NOMO-1 (cell line): ENCODE measurements at regions not wholly inside any gene's neighbourhood (a gene's known extent, or its start where the extent isn't known, plus 50 kb on each side); places are given as distances from the start of the nearest gene placed in this dataset.

Experiments used
- DNase-seq, 2 experiments: peaks; one replicate each; lab custom pipeline; 2025; ENCODE audit not compliant: unreplicated experiment in 2 of 2; lab: John Stamatoyannopoulos, UW

DNA sequence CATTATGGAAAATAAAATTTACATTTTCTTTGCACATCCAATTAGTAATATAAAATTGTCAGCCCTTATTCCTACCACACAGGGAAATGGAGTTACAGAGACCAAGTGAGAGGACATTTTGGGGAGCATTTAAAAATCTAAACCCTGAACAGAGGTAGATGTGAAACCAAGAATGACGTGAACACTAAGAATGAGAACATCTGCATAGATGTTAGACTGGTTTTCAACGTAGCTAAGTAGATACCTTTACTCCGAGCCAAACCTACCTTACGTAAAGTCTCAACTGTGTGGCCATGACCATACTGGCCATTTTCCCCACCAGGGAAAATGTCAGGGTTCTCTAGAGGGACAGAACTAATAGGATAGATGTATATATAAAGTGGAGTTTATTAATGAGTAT lies 51.4 kb upstream of the THBS1 start:
- DNase-seq: no peak

DNA sequence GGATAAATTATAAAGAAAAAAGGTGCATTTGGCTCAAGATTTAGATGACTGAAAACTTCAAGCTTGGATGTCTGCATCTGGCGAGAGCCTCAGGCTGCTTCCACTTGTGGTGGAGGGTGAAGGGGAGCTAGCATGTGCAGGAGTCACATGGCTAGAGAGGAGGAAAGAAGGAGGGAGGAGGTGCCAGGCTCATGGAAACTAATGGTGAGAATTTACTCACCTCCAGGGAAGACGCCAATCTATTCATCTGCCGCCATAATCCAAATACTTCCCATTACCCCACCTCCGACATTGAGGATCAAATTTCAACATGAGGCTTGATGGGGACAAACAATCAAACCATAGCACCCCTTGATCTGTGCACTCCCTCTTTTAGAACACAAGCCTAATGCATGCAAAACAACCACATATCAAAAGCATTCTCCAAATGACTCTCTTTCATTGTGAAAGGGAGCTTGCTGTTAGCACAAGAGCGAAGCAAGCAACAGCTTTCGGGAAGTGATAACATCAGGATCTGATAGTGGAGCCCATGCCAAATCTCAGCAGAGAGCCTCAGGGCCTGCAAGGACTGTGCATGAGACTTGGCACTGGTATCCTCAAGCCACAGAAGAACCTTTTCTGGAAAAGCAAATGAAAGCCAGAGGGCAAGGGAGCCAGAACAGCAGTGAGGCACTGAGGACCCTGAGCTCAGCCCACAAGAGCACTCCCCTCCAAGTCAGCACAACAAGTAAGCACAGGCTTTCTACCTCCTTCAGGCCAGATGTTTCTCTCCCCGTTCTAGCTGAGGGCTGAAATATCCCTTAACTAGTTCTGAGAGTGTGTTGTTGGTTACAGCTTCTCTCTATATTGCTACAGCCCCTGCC lies 50.2 kb upstream of the THBS1 start:
- no peak for DNase-seq
